Spleen (tissue), 11 donors: ENCODE measurements at regions not wholly inside any gene's neighbourhood (a gene's known extent, or its start where the extent isn't known, plus 50 kb on each side); places are given as distances from the start of the nearest gene placed in this dataset.

Source experiments
- DNase-seq: peaks from one replicate; pipeline ENCODE4 v3.0.0-alpha.2; 2020
- H3K27ac ChIP-seq, 8 donors: fragments of 200-600 bp; sonication (generic) in 7 of 8; 1 replicate in 4 of 8; 2 replicates in 4 of 8; pipeline versions ENCODE4 v1.5.0 to v1.8.0; 2016 to 2021; ENCODE audit warnings: inconsistent platforms in 4 of 8, mild to moderate bottlenecking in 4 of 8, moderate library complexity in 1 of 8
- H3K27me3 ChIP-seq, 7 donors: fragments of 200-600 bp; sonication (generic) in 6 of 7; replicated peaks in 1 of 7; 1 replicate in 4 of 7; 2 replicates in 3 of 7; pipeline versions ENCODE4 v1.5.0 to v1.8.0; 2016 to 2021; ENCODE audit warnings: inconsistent platforms in 3 of 7, mild to moderate bottlenecking in 1 of 7
- H3K36me3 ChIP-seq, 6 donors: fragments of 200-600 bp; sonication (generic) in 5 of 6; 1 replicate in 4 of 6; 2 replicates in 2 of 6; pipeline versions ENCODE4 v1.5.0 to v1.8.0; 2016 to 2021; ENCODE audit warnings: inconsistent platforms in 2 of 6
- H3K4me1 ChIP-seq, 6 donors: fragments of 200-600 bp; sonication (generic) in 5 of 6; 1 replicate in 3 of 6; 2 replicates in 3 of 6; pipeline versions ENCODE4 v1.5.0 to v1.8.0; 2016 to 2021; ENCODE audit warnings: inconsistent platforms in 3 of 6
- H3K4me3 ChIP-seq, 8 donors: fragments of 200-600 bp; sonication (generic) in 7 of 8; 1 replicate in 4 of 8; 2 replicates in 4 of 8; pipeline versions ENCODE4 v1.5.0 to v1.8.0; 2016 to 2021; ENCODE audit warnings: inconsistent platforms in 4 of 8, mild to moderate bottlenecking in 4 of 8, moderate library complexity in 2 of 8
- H3K9me3 ChIP-seq, 8 donors: fragments of 200-600 bp; sonication (generic) in 7 of 8; 1 replicate in 4 of 8; 2 replicates in 4 of 8; pipeline versions ENCODE4 v1.5.0 to v1.8.0; 2016 to 2021; ENCODE audit warnings: inconsistent platforms in 4 of 8
- POLR2A ChIP-seq, 3 donors: fragments of 450-650 bp; IDR thresholded peaks; one replicate each; pipeline ENCODE4 v1.5.1; 2017; ENCODE audit warnings: antibody characterized with exemption in 3 of 3, mild to moderate bottlenecking in 1 of 3
- POLR2AphosphoS5 ChIP-seq, 3 donors: sonication (generic); formaldehyde crosslinking; IDR thresholded peaks; one replicate each; pipeline ENCODE4 v1.5.1; 2017; ENCODE audit warnings: antibody characterized with exemption in 3 of 3
- WGBS, 5 donors: extraction: QIAGEN DNeasy Blood & Tissue Kit in 3 of 5; methylation state at CpG; one replicate each; pipeline versions ENCODE4 v1.1.5 to v1.1.7; 2013 to 2018; 5-methylcytosine and 5-hydroxymethylcytosine counted together
- intact Hi-C: fragments of 100-400 bp; cut with DNase I; formaldehyde crosslinking; loops from one replicate; pipeline ENCODE4 v1.15.0; 2023; ENCODE audit warnings: low total_unique reads
- TF ChIP-seq, protein P1 (sequence below), 11 experiments: fragments of 200-600 bp in 7 of 11; fragments of 450-650 bp in 4 of 11; sonication (generic) in 4 of 11; IDR thresholded peaks in 8 of 11; conservative IDR thresholded peaks in 3 of 11; 1 replicate in 7 of 11; 2 replicates in 4 of 11; pipeline versions ENCODE4 v1.4.0 to v1.8.0; 2016 to 2021; ENCODE audit warnings: antibody characterized with exemption in 11 of 11, inconsistent platforms in 4 of 11, mild to moderate bottlenecking in 1 of 11
- donor health status: healthy with polysubstance abuse.
- donor health status: DM: no; HTN: no; CAD: no; lungs with moderate emphysema.
- donor health status: DM: no; HTN: no; CAD: no.
- donor health status: Bipolar disorder and iron deficiency.
- donor health status: healthy.
- donor health status: DM: no; HTN: no; CAD: no.
- donor health status: DM: yes; HTN: yes; CAD: no.

DNA sequence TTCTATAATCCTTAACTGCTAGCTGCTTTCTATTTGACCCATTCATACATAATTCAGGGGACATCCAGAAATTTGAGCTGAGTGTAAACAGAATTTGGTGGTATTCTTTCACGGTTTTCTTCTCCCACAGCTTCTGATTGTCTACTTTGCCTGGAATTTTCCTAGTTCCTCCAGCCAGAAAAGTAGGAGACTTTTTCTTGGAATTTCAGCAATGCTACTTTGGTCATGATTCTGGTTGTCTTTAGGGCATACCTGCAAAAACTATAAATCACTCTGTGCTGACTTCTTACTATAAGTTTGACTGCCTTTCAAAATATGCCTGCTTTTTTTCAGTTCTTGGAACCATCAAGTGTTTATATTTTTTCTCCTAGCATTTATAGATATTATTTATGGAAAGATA lies 260.2 kb downstream of the TMEM38B start:
- H3K27ac ChIP-seq: no peak overlapping the region
- intact Hi-C loops: no loop called here
- no peaks in the 10 kb centered on the region for H3K36me3 ChIP-seq
- H3K9me3 ChIP-seq: peaks cover 0 to 23% (median 5%) of the 10 kb centered on the region in 8 donors
- no peak for TF ChIP-seq POLR2AphosphoS5 (IDR thresholded peaks at IDR 0.05)
- no peak overlapping the region for H3K4me3 ChIP-seq
- no peaks in the 10 kb centered on the region for H3K4me1 ChIP-seq
- H3K27me3 ChIP-seq: no peaks in the 10 kb centered on the region
- 66 to 94% (median 89%) methylated on average over 1 of the region's 1 CpG for WGBS, 5 donors
- no peak for DNase-seq

DNA sequence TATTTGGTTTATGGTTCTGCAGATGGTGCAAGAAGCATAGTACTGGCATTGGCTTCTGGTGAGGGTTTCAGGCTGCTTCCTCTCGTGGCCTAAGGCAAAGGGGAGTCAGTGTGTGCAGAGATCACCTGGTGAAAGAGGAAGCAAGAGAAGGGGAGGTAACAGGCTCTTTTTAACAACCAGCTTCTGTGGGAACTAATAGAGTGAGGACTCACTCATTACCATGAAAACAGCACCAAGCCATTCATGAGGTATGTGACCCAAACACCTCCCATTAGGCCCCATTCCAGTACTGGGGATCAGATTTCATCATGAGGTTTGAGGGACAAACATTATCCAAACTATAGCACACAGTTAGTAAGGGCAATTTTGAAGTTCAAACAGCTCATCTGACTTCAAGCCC lies 263.5 kb downstream of the TMEM38B start:
- H3K4me1 ChIP-seq: no peaks in the 10 kb centered on the region
- no peak for DNase-seq
- no peaks in the 10 kb centered on the region for H3K9me3 ChIP-seq
- H3K36me3 ChIP-seq: no peaks in the 10 kb centered on the region
- no peaks in the 10 kb centered on the region for H3K27me3 ChIP-seq
- H3K4me3 ChIP-seq: no peak overlapping the region
- no peak overlapping the region for H3K27ac ChIP-seq
- intact Hi-C loops: no loop called here
- 19 to 45% (median 30%) methylated on average over 1 of the region's 1 CpG for WGBS, 5 donors
- TF ChIP-seq POLR2A (IDR thresholded peaks at IDR 0.05) (no peak), POLR2AphosphoS5 (IDR thresholded peaks at IDR 0.05) (no peak)
- TF ChIP-seq, protein P1, sequence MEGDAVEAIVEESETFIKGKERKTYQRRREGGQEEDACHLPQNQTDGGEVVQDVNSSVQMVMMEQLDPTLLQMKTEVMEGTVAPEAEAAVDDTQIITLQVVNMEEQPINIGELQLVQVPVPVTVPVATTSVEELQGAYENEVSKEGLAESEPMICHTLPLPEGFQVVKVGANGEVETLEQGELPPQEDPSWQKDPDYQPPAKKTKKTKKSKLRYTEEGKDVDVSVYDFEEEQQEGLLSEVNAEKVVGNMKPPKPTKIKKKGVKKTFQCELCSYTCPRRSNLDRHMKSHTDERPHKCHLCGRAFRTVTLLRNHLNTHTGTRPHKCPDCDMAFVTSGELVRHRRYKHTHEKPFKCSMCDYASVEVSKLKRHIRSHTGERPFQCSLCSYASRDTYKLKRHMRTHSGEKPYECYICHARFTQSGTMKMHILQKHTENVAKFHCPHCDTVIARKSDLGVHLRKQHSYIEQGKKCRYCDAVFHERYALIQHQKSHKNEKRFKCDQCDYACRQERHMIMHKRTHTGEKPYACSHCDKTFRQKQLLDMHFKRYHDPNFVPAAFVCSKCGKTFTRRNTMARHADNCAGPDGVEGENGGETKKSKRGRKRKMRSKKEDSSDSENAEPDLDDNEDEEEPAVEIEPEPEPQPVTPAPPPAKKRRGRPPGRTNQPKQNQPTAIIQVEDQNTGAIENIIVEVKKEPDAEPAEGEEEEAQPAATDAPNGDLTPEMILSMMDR (IDR thresholded peaks at IDR 0.05 in 8 of 11, conservative IDR thresholded peaks at IDR 0.05 in 3 of 11): no peak

DNA sequence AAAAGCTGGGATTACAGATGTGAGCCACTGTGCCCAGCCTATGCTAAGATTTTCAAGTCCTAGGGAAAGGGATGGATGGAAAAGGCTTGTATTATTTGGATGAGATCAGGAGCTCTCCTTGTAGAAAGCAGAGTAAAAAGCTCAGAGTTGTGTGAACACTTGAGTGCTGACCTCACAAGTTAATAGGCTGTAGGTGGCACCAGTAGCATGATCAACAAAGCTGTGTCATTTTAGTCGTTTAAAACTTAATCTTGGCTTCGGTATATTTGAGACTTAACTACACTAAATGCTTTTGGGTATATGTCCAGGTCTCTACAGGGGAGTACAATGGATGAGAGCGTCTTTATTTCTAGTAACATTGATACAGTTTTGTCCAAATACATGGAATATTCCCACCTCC lies 264.2 kb downstream of the TMEM38B start:
- H3K27ac ChIP-seq: no peak overlapping the region
- H3K27me3 ChIP-seq: no peaks in the 10 kb centered on the region
- intact Hi-C loops: no loop called here
- H3K9me3 ChIP-seq: no peaks in the 10 kb centered on the region
- H3K4me1 ChIP-seq: no peaks in the 10 kb centered on the region
- no peaks in the 10 kb centered on the region for H3K36me3 ChIP-seq
- TF ChIP-seq POLR2AphosphoS5 (IDR thresholded peaks at IDR 0.05) (no peak), POLR2A (IDR thresholded peaks at IDR 0.05) (no peak)
- TF ChIP-seq, protein P1 (IDR thresholded peaks at IDR 0.05 in 8 of 11, conservative IDR thresholded peaks at IDR 0.05 in 3 of 11): no peak
- WGBS, 5 donors: 75 to 86% (median 83%) methylated on average over 3 of the region's 3 CpGs
- no peak overlapping the region for H3K4me3 ChIP-seq
- DNase-seq: no peak

DNA sequence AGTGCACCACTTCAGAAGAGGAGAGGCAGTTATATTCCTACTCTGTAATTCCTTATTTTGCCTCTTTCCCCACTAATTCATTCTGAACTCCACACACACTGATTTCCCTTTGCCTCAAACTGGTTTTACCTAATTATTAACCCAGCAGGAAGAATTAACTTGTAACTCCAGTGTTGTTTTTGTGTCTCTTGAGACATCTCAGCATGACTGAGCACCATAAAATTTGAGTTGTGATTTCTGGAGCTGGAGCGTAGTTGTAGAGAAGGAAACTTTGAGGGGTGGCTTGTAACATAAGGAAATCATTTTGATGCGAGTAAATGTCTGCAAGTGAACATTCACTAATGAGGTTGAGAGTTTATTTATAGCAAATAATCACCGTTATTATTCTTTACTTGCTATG lies 265.2 kb downstream of the TMEM38B start:
- Histone ChIP-seq H3K36me3 (no peaks in the 10 kb centered on the region), H3K27ac (no peak overlapping the region), H3K9me3 (no peaks in the 10 kb centered on the region), H3K27me3 (no peaks in the 10 kb centered on the region), H3K4me3 (no peak overlapping the region), H3K4me1 (no peaks in the 10 kb centered on the region)
- 64 to 86% (median 85%) methylated on average over 3 of the region's 3 CpGs for WGBS, 5 donors
- no peak for TF ChIP-seq POLR2AphosphoS5 (IDR thresholded peaks at IDR 0.05)
- TF ChIP-seq POLR2A (IDR thresholded peaks at IDR 0.05): no peak
- TF ChIP-seq, protein P1 (IDR thresholded peaks at IDR 0.05 in 8 of 11, conservative IDR thresholded peaks at IDR 0.05 in 3 of 11): no peak
- no peak for DNase-seq
- intact Hi-C loops: no loop called here
